GM21423 (cell line): ENCODE measurements at regions not wholly inside any gene's neighbourhood (a gene's known extent, or its start where the extent isn't known, plus 50 kb on each side); places are given as distances from the start of the nearest gene placed in this dataset.
A peak's percentile ranks its signal among the peaks of the same experiment; 100 is the strongest.
"Not testable (repeated sequence)": the region's sequence is repeated elsewhere in the genome, so short reads cannot be mapped to it uniquely, and the experiment has no call there.

Experiments used
- ATAC-seq: cut with Tn5 transposase; IDR thresholded peaks from one replicate; pipeline ENCODE4 v1.9.1; 2021; ENCODE audit warnings: mild to moderate bottlenecking, moderate library complexity; ENCODE audit not compliant: unreplicated experiment

DNA sequence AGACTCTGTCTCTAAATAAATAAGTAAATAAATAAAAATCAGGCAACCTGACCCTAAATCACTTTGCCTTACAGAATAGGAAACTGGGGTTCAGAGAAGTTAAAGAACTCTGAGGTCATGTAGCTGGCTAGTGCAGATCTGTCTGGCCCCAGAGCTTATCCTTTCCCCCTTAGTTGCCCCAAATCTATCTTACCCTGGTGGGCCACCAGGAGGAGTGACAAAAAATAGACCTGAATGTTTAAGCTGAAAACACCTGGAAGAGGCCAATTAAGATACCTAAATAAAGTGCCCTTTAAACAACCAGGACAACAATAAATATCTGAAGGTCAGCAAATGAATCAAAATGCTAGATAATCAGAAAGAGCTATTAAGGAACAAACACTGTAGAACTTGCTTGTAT is 59.7 kb downstream of the TEX35 start:
- ATAC-seq, result no peak

DNA sequence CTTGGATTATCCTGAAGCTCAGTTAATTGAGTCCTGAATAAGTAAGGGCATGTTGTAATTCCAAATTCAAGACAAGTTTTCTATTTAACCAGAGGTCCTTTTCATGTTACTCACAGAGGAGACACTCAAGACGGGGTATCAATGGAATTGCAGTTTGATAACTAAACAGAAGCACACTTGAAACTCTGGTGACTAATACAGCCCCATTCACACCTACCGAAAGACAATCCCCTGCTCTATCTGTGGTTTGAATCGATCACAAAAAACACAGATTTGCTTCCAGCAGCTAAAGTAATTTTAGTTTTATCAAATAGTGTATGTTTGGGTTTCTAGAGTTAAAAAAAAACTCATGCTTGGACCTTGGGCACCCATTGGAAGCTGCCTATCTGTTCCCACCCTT is 60.4 kb downstream of the TEX35 start:
- ATAC-seq, result peak; percentile 70

- ATAC-seq, result no peak
These were observed 61.4 kb downstream of the TEX35 start for GRCh38 chr1:178574345-178574744.

- no peak for ATAC-seq
These were observed 62.9 kb downstream of the TEX35 start for GRCh38 chr1:178575611-178576361.

- no peak for ATAC-seq
These were observed 63.9 kb downstream of the TEX35 start for GRCh38 chr1:178576841-178577240.

DNA sequence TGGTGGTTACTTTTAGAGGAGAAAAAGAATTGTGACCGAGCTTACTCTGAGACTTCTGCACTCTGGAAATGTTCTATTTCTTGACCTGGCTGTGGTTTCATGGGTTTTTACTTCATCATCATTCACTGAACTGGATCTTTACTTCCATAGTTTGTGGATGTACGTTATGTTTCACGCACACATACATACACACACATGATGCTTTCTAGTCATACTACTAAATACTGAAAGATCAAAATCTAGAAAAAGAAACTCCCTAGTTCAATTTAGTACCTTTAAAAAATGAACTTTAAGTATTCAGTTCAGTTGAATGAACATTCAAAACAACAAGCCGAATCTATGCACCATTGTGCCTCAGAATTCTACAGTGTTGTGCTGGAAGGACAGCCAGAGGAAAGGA is 65.0 kb downstream of the TEX35 start:
- ATAC-seq, result no peak

DNA sequence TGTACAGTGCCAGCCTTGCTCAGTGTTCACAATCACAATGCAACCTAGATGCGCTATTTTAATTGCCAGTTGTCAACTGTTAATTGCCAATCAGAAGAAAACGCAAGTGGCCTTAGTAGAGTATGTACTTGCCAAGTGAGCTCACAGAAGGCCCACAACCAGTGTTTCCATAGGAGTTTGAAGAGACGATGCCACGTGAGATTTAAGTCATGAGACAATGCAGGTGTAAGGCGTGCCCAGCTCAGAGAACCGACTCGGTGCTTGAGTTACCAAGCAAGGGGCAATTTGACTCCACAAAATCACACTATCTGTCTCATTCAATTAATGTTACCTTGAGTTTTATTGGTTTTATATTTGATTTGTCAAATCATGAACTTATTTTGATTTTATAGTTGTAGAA is 65.6 kb downstream of the TEX35 start:
- ATAC-seq, result no peak

DNA sequence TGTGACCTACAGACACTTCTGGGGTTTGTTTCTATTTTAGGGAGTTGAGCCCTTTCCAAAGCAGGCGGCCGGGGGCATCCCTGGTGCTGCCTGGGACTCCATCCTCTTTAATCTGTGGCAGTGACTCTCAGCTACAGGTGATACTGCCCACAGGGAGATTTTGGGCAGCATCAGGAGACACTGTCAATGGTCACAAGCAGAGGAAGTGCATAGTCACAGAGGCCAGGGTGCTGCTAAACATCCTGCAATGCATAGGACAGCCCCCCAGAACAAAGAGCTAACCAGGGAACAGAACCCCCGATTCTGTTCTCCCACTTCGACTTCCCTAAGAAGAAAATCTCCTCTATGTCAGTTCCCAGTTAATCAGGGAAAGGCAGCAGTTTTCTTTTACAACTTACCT is 66.2 kb downstream of the TEX35 start:
- no peak for ATAC-seq

GRCh38 chr1:178579562-178579961 is 66.7 kb downstream of the TEX35 start:
- ATAC-seq, result peak; percentile 50

- no peak for ATAC-seq
These were observed 67.2 kb downstream of the TEX35 start for GRCh38 chr1:178580096-178580495.

DNA sequence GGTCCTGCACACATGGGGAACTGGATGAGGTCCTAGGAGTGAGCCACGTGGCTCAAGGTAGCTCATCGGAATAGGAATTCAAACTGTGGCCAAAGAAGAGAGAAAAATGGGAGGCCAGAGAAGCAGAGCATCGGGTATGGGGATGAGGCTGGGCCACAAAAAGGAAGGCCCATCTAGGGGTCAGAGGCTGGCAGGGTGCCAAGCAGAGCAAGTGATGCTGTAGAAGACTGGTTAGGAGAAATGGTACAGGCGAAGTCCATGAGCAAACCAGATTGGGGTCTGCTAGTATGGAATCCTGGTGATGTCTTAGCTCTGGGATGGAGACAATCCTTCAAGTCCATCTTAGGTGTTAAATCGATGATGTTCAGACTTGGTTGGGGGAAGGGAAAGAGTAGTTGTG is 68.0 kb downstream of the TEX35 start:
- no peak for ATAC-seq

- ATAC-seq, result peak; percentile 85
These were observed 68.7 kb downstream of the TEX35 start for GRCh38 chr1:178581351-178582303.

DNA sequence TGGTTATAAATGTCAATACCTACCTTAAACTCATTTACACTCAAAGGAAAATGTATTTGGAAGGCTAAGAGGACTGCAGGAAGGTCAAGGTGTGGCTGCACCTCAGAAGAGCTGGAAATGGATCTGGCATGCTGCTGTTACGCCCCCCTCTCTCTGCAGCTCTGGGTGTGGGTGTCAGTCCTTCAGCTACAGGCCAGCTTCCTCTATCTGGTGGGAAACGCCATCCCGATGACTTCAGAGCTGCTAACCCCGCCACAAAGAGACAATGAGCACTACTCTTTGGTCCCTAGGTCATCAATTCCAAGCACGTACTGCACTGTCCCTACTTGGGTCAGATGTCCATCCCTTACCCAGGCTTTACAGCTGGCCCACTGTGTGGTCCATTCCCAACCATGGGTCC is 74.2 kb downstream of the TEX35 start:
- ATAC-seq, result no peak

GRCh38 chr1:178587975-178588374 is 75.1 kb downstream of the TEX35 start:
- no peak for ATAC-seq

GRCh38 chr1:178589042-178589441 is 76.1 kb downstream of the TEX35 start:
- ATAC-seq, result not testable (repeated sequence)

- ATAC-seq, result not testable (repeated sequence)
These were observed 78.9 kb downstream of the TEX35 start for GRCh38 chr1:178591811-178592210.

DNA sequence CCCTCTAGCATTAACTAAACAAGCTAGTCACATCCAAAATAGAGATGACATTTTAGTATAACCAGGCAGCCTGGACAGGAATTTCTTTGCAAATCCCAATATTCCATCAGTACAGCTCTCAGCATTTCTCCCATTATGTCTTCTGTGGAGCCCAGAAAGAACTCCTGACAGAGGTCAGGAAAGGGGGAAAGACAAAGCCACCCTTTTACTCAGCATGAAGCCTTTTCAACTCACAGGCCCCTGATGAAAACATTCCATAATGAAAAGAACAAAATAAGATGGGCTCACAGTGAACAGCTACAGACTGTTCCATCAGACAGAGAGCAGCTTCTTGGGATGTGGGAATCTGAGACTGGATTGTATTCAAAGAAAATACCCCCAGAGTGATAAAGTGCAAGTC is 80.6 kb downstream of the TEX35 start:
- no peak for ATAC-seq

DNA sequence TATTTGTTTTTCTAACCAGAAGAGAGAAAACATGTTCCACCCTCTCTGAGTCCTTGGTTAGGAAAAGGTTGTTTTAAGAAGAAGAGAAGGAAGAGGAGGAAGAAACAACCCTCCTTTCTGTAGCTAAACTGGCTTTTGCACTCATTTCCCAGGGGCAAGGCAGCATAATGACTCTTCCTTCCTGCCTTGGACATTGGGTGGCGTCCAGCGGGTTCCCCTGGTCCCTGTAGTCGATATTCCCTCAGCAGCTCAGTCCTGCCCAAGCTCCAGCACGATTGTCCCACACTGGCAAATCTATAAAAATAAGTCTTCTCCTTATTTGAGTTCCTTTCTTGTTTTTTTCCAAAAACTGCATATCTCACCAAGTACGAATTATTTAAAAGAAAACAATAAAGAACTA is 81.2 kb downstream of the TEX35 start:
- ATAC-seq, result no peak

GRCh38 chr1:178595491-178595890 is 82.6 kb downstream of the TEX35 start:
- no peak for ATAC-seq

GRCh38 chr1:178599087-178599486 is 86.2 kb downstream of the TEX35 start:
- ATAC-seq, result no peak

GRCh38 chr1:178599745-178600144 is 86.8 kb downstream of the TEX35 start:
- peak; percentile 88 for ATAC-seq

DNA sequence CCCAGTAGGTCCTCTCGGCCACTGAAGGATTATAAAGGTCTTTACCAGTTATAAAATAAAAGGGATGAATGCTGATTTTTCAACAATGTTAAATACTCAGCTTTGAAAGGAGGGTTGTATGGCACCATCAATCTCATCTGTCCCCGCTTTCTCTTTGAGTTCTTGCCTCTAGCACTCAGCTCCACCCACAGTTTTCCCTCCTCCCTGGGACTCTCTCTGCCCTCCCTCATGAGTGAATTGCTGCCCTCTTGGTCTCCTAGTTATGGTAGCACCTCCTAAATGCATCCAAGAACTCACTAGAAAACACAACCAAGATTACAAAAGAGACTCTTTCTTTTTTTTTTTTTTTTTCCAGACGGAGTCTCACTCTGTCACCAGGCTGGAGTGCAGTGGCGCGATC is 91.0 kb downstream of the TEX35 start:
- no peak for ATAC-seq
